Motor neuron (in vitro differentiated cells): ENCODE measurements at regions not wholly inside any gene's neighbourhood (a gene's known extent, or its start where the extent isn't known, plus 50 kb on each side); places are given as distances from the start of the nearest gene placed in this dataset.
A peak's percentile ranks its signal among the peaks of the same experiment; 100 is the strongest.

ENCODE experiments used
- ATAC-seq, 8 experiments: fragments of 200-7000 bp; cut with Tn5 transposase; replicated peaks in 6 of 8; 2 replicates each; pipeline ENCODE4 v1.8.0; 2021; ENCODE audit warnings: mild to moderate bottlenecking in 8 of 8, moderate library complexity in 8 of 8
- H3K27ac ChIP-seq, 2 donors: fragments of 250-450 bp; sonication (Bioruptor Pico); 2 replicates each; pipeline ENCODE4 v1.9.0; 2021; ENCODE audit warnings: antibody characterized with exemption in 2 of 2, mild to moderate bottlenecking in 2 of 2, moderate library complexity in 1 of 2
- H3K4me1 ChIP-seq, 2 donors: fragments of 250-450 bp; sonication (Bioruptor Pico); replicated peaks in 1 of 2; 2 replicates each; pipeline ENCODE4 v1.6.1; 2021; ENCODE audit warnings: antibody characterized with exemption in 2 of 2, mild to moderate bottlenecking in 2 of 2, moderate library complexity in 1 of 2
- H3K4me3 ChIP-seq, 5 donors: fragments of 250-450 bp; sonication (Bioruptor Pico); 2 replicates each; pipeline ENCODE4 v1.9.0; 2021; ENCODE audit warnings: antibody characterized with exemption in 5 of 5, mild to moderate bottlenecking in 5 of 5, moderate library complexity in 4 of 5
- WGBS, 10 experiments: fragments of 450-650 bp; shearing (Covaris generic); methylation state at CpG; one replicate each; pipeline ENCODE4 v1.0.0; 2022; 5-methylcytosine and 5-hydroxymethylcytosine counted together
- in situ Hi-C, 9 experiments: fragments of 400-800 bp; cut with MboI; loops; one replicate each; pipeline ENCODE4 v1.15.0; 2021; ENCODE audit warnings: low sequenced_read_pairs in 9 of 9, low pct_unique_long_range_greater_than_20kb in 2 of 9; ENCODE audit not compliant: unreplicated experiment in 9 of 9

DNA sequence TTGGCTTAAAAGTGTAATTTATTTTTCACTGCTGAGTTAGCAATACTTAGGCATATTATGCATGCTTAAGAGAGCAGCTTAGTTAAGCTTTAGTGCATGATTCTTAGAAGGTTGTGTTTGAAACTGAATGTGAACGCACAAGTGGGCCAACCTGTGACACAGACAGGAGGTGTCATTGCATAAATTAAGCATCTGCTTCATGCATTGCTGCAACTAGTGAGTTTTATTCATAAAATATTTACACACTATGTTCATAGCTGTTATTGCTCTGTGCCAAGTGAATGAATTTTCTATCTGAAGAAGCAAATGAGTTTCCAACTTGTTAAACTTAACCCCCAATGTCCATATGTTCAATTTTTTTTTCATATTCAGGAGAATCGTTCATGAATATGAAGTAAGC is 806.4 kb downstream of the GALR1 start:
- no peak for ATAC-seq
- Histone ChIP-seq H3K27ac (no peak overlapping the region), H3K4me3 (no peak overlapping the region), H3K4me1 (peaks cover 0 to 9% of the 10 kb centered on the region in 2 donors)
- in situ Hi-C loops, result loop anchor here in 1 of 9 experiments (25.0 kb wide), 1 partner anchor 931 kb away; the partner anchor contains the start of gene SALL3
- 0 to 100% (median 41%) methylated on average over 1 to 2 of the region's 2 CpGs for WGBS, 10 experiments

DNA sequence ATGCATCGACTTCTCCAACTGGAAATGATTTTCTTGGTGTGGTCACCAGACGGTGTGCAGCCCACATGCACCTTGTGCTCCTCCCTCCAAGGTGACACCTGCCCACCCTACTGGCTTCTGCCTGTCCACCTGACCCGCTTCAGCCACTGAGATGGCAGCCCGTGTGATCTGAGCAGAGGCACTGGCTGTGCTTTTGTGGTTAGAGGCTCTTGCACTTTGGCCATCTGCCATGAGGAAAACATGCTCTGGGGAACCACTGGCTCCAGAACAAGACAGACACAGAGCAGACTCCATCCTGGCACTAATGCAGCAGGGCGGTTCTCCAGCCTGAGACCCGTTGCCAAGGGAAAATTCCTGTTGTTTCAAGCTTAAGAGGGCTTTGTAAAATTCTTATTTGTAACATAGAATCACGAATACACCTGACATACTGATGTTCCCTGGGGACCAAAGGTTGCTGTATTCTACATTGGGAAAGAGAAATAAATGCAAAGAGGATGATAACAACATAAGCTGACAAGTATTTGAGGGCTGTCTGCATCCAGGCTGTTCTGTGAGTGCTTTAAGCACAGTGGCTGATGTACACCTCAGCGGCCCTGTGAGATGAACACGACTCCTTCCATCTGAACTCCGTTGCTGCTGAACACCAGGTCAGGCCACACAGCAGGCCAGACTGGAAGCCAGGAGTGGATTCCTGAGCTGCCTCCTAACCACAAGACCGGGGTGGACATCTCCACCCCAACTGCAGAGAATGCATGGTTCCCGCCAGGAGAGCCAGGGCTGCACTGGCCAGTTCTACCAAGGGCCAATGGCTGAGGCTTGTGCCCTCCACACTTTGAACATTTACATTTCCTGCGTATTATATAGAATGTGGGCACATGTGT is 820.4 kb downstream of the GALR1 start:
- no peak overlapping the region for H3K4me3 ChIP-seq
- in situ Hi-C loops, result loop anchor here in 2 of 9 experiments (10.0 to 25.0 kb wide), 2 partner anchors 915 to 917 kb away; partner anchors contain the start of gene SALL3 (in 1 of the 2)
- H3K4me1 ChIP-seq, result peaks cover 0 to 16% of the 10 kb centered on the region in 2 donors
- ATAC-seq, result no peak
- WGBS, 10 experiments, result 0 to 100% (median 78%) methylated on average over 1 to 8 of the region's 13 CpGs
- H3K27ac ChIP-seq, result no peak overlapping the region

DNA sequence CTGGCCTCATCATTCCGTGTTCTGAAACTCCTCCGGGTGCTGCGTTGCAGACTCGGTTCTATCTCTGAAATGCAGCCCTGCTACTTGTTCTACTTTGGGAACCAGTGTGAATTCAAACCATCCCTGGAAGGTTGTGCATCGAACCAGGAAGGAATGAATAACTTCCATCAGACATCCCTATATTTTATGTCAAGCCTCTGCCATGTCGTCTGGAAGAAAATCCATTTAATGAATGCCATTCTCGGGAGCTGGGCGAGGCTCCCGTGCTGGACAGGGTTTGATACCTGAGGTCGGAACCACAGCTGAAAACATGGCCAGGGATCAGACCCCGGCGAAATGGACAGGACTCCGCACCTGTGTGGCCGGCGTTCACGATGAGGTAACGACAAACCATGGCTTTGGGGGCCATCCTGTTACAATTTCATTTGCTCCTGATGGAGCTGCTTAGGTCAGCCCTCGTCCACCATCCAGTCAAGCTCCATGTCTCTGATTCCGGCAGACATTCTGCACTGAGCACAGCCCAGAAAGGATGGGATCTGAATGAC is 821.6 kb downstream of the GALR1 start:
- 15 to 100% (median 58%) methylated on average over 1 to 19 of the region's 19 CpGs; no CpG with 5 or more reads in 2 of the 10 experiments for WGBS, 10 experiments

DNA sequence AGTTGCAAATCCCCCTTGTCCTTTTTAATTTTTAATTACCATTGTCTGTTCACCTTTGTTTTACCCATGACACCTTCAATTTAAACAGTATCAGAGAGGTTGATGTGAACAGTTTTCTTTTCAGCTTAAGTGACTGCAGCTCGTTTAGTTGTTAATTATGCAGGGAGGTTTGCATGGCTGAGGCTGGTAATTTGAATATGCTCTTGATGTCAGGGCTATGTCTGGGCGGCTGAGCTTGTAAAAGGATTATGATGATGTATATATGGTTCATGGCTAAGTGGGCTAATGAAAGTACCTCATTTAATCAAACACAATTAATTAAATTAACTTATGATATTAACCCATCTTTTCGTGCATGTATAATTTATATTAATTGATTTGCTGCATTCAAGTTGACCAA is 822.1 kb downstream of the GALR1 start:
- in situ Hi-C loops, result loop anchor here in 2 of 9 experiments (10.0 to 25.0 kb wide), 2 partner anchors 913 to 916 kb away; partner anchors contain the start of gene SALL3 (in 1 of the 2)
- H3K4me3 ChIP-seq, result no peak overlapping the region
- peak in 1 of 8 experiments; percentile 39 for ATAC-seq
- H3K4me1 ChIP-seq, result peaks cover 0 to 18% of the 10 kb centered on the region in 2 donors
- 7 to 92% (median 67%) methylated on average over 1 to 3 of the region's 3 CpGs for whole genome bisulfite sequencing, 10 experiments
- no peak overlapping the region for H3K27ac ChIP-seq

More for the DNA sequence above, 821.6 kb downstream of the GALR1 start:
- Histone ChIP-seq H3K4me3 (no peak overlapping the region), H3K27ac (no peak overlapping the region), H3K4me1 (peaks cover 0 to 18% of the 10 kb centered on the region in 2 donors)
- peak in 1 of 8 experiments; percentile 35 for ATAC-seq
- in situ Hi-C loops, result loop anchor here in 2 of 9 experiments (10.0 to 25.0 kb wide), 2 partner anchors 914 to 916 kb away; partner anchors contain the start of gene SALL3 (in 1 of the 2)

- Histone ChIP-seq H3K4me3 (no peak overlapping the region), H3K4me1 (peaks cover 0 to 18% of the 10 kb centered on the region in 2 donors), H3K27ac (no peak overlapping the region)
- in situ Hi-C loops, result loop anchor here in 2 of 9 experiments (10.0 to 25.0 kb wide), 2 partner anchors 912 to 915 kb away; partner anchors contain the start of gene SALL3 (in 1 of the 2)
- 0 to 85% (median 58%) methylated on average over 1 to 14 of the region's 14 CpGs; no CpG with 5 or more reads in 2 of the 10 experiments for WGBS, 10 experiments
- no peak for ATAC-seq
These were observed 822.7 kb downstream of the GALR1 start for GRCh38 chr18:78072375-78072774.

DNA sequence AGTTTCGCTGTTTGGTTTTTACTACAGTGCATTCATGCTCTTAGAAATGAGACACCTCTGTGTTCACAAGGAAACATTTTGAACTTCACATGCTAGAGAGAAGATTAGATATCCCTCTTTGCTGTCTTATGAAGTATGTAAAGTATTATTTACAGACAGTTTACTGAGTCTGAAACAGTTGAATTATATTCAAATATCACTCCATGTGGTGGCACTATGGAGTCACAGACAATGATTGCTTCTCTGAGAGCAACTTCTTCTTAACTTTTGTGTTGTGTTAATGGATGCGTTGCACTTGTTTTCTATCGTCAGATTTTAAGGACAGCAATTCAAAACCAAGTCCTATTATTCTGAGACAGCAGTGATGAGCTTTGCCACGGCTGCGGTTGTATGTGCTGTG is 823.6 kb downstream of the GALR1 start:
- no peak for ATAC-seq
- peaks cover 0 to 18% of the 10 kb centered on the region in 2 donors for H3K4me1 ChIP-seq
- H3K4me3 ChIP-seq, result no peak overlapping the region
- in situ Hi-C loops, result loop anchor here in 2 of 9 experiments (10.0 to 25.0 kb wide), 2 partner anchors 912 to 914 kb away; partner anchors contain the start of gene SALL3 (in 1 of the 2)
- 0 to 83% (median 40%) methylated on average over 2 to 5 of the region's 5 CpGs for WGBS, 10 experiments
- no peak overlapping the region for H3K27ac ChIP-seq

- in situ Hi-C loops, result loop anchor here in 2 of 9 experiments (10.0 to 25.0 kb wide), 2 partner anchors 910 to 913 kb away; partner anchors contain the start of gene SALL3 (in 1 of the 2)
- H3K4me3 ChIP-seq, result no peak overlapping the region
- H3K4me1 ChIP-seq, result peaks cover 0 to 18% of the 10 kb centered on the region in 2 donors
- ATAC-seq, result peak in 1 of 8 experiments; percentile 45
- WGBS, 10 experiments, result 5 to 90% (median 51%) methylated on average over 2 to 10 of the region's 12 CpGs
- no peak overlapping the region for H3K27ac ChIP-seq
These were observed 824.9 kb downstream of the GALR1 start for GRCh38 chr18:78074400-78075020.

DNA sequence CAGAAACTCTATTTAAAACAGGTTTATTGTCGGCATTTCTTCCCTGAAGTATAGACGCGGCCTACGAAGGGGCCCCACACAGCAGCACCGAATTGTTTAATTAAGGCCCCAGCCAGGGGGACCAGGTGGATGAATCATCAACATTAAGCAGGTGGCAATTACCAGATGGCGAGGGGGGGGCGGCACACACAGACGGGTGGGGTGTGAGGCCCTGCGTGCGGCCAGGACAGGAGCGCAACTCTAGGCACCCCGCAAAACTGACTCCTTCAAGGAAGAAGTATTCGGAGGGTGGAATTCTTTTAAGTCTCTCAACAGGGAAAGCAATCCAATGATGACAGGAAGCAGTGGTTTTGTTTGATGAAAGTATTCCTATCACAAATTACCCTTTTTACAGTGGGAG is 830.4 kb downstream of the GALR1 start:
- 82 to 100% (median 98%) methylated on average over 3 to 5 of the region's 13 CpGs; no CpG with 5 or more reads in 6 of the 10 experiments for WGBS, 10 experiments
- no peak for ATAC-seq
- Histone ChIP-seq H3K27ac (no peak overlapping the region), H3K4me1 (peaks cover 0 to 3% of the 10 kb centered on the region in 2 donors), H3K4me3 (no peak overlapping the region)
- in situ Hi-C loops, result no loop called here

DNA sequence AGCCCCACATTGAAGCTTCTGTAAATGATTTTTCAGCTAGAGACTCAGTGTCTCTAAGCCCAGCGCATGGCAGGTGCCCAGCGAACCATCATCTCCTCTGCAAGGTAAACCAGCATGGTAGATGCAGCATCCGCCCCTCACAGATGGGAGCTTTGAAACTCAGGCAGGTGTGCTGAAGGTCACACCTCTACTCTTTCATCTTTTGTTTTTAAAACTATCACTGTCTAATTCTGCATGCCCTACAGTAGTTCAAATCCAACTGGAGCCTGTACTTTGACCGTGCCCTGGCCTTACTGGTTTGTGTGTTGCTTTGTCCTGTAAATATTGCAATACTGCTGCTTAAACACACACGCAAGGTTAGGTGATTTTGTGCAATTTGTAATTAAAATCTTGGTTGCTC is 831.1 kb downstream of the GALR1 start:
- no peak overlapping the region for H3K4me3 ChIP-seq
- no peak for ATAC-seq
- 0 to 100% (median 76%) methylated on average over 1 to 3 of the region's 5 CpGs; no CpG with 5 or more reads in 1 of the 10 experiments for WGBS, 10 experiments
- peaks cover 0 to 2% of the 10 kb centered on the region in 2 donors for H3K4me1 ChIP-seq
- no peak overlapping the region for H3K27ac ChIP-seq
- in situ Hi-C loops, result no loop called here

DNA sequence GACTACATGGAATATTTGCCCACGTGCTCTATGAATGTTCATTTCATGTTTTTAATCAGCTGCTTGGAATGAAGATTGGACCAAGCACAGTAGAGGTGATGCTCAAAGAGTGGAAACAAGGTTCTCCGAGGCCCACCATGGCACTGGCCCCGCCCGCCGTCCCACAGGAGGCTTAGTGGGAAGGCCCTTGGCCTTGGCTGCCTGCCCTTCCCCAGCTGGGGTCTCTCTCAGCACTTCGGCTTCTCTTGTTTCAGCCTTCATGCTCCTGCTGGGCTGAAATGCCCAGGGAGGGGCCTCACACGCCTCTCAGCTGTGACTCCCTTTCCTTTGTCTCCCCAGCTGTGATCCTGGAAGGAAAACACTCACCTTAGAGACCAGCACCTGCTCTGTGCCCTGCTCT is 833.2 kb downstream of the GALR1 start:
- no peak for ATAC-seq

DNA sequence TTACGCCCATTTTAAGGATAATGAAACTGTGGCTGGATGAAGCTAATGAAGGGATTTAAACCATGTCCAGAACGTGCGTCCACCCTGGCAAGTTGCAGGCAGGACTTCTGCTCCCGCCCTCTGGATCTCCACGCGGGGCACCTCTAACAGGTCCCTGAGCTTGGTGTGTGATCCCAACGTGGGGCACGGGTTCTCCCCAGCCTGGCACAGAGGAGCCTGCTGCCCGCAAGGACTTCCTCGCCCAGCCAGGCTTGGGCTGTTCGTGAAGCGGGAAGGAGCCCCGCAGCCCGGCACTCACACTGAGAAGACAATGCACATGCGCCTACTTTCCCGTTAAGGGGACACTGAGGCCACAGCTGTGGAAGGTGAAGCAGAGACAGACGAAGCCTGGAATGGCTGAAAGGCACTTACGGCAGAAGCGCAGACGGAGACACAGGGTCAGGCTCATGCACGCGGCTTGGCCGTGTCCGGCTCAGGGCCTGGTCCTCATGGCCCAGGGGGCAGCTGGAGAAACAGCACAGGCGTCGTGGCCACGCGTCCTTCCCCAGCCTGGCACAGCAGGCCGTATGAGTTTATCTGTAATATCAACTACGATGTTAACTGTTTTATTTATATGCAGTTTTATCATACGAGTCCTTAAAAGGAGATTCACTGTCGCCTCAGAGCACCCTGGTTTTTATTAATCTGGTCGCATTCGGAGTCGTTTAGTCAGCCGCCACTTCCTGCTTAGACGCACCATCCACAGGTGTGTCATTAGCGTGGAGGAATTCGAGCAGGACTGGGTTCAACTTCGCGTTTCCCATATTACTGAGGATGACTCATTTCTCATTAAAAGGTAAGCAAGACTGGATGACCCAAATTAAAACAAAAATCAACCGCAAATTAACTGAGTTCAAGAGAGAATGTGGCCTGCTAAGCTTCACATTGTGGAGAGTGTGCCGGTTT is 835.9 kb downstream of the GALR1 start:
- Histone ChIP-seq H3K27ac (no peak overlapping the region), H3K4me1 (peaks cover 0 to 6% of the 10 kb centered on the region in 2 donors), H3K4me3 (no peak overlapping the region)
- ATAC-seq, result no peak
- in situ Hi-C loops, result no loop called here
- WGBS, 10 experiments, result 36 to 96% (median 89%) methylated on average over 1 to 25 of the region's 43 CpGs; no CpG with 5 or more reads in 3 of the 10 experiments

More for the DNA sequence above, 833.2 kb downstream of the GALR1 start:
- Histone ChIP-seq H3K4me1 (peaks cover 0 to 3% of the 10 kb centered on the region in 2 donors), H3K4me3 (no peak overlapping the region), H3K27ac (no peak overlapping the region)
- in situ Hi-C loops, result no loop called here
- WGBS, 10 experiments, result 0 to 80% (median 58%) methylated on average over 1 to 5 of the region's 7 CpGs; no CpG with 5 or more reads in 4 of the 10 experiments

- H3K4me1 ChIP-seq, result peaks cover 0 to 8% of the 10 kb centered on the region in 2 donors
- WGBS, 10 experiments, result 20 to 100% (median 93%) methylated on average over 1 to 9 of the region's 10 CpGs; no CpG with 5 or more reads in 5 of the 10 experiments
- ATAC-seq, result no peak
- H3K27ac ChIP-seq, result no peak overlapping the region
- in situ Hi-C loops, result no loop called here
- H3K4me3 ChIP-seq, result no peak overlapping the region
These were observed 837.3 kb downstream of the GALR1 start for GRCh38 chr18:78086931-78087330.
